HUES48 (cell line): ENCODE measurements at regions not wholly inside any gene's neighbourhood (a gene's known extent, or its start where the extent isn't known, plus 50 kb on each side); places are given as distances from the start of the nearest gene placed in this dataset.
"Not testable (repeated sequence)": the region's sequence is repeated elsewhere in the genome, so short reads cannot be mapped to it uniquely, and the experiment has no call there.

Source experiments
- H3K27ac ChIP-seq: one replicate; pipeline ENCODE4 v1.7.0; 2013; ENCODE audit warnings: low read depth, low read length, inconsistent platforms
- H3K27me3 ChIP-seq: 2 replicates; pipeline ENCODE4 v1.6.1; 2013; ENCODE audit warnings: mild to moderate bottlenecking, low read length; ENCODE audit not compliant: control insufficient read depth, insufficient read depth
- H3K36me3 ChIP-seq: 2 replicates; pipeline ENCODE4 v1.6.1; 2013; ENCODE audit warnings: low read length; ENCODE audit not compliant: control insufficient read depth, insufficient read depth
- H3K4me1 ChIP-seq: 2 replicates; pipeline ENCODE4 v1.6.1; 2013; ENCODE audit warnings: mild to moderate bottlenecking, low read length; ENCODE audit not compliant: control insufficient read depth, insufficient read depth
- H3K4me3 ChIP-seq: 2 replicates; pipeline ENCODE4 v1.5.1; 2013; ENCODE audit warnings: mild to moderate bottlenecking, low read depth, low read length
- H3K9ac ChIP-seq: 2 replicates; pipeline ENCODE4 v1.6.1; 2013; ENCODE audit warnings: mild to moderate bottlenecking, low read depth, low read length, moderate library complexity
- H3K9me3 ChIP-seq: 2 replicates; pipeline ENCODE4 v1.6.1; 2013; ENCODE audit warnings: low read length; ENCODE audit not compliant: control insufficient read depth, insufficient read depth

- Histone ChIP-seq H3K4me3 (no peak overlapping the region), H3K9ac (no peak overlapping the region)
Observed at GRCh38 chr13:90492872-90493271, 854.6 kb upstream of the MIR17HG start.

DNA sequence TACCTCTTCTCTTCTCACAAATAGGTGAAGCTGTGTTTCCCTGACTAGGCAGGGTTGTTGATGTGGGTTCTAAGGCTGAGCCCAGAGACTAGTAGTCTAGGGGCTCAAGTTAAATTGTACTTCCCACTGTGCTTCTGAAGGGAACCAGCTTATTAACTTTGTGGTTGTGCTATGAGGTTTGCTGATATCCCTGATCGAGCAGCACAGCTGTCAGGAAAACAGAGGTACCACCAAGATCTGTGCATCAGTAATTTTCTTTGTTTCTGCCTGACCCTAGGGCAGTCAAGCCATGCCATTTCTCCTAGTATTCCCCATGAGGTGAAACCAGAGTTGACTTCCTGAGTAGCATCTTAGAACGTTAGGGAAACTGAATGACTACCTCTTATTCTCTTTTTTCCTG is 853.8 kb upstream of the MIR17HG start:
- H3K27me3 ChIP-seq: no peaks in the 10 kb centered on the region
- no peaks in the 10 kb centered on the region for H3K4me1 ChIP-seq
- no peak overlapping the region for H3K27ac ChIP-seq

More at GRCh38 chr13:90492872-90493271, 854.6 kb upstream of the MIR17HG start:
- Histone ChIP-seq H3K36me3 (no peaks in the 10 kb centered on the region), H3K27ac (no peak overlapping the region), H3K4me1 (no peaks in the 10 kb centered on the region), H3K9me3 (no peaks in the 10 kb centered on the region), H3K27me3 (no peaks in the 10 kb centered on the region)

DNA sequence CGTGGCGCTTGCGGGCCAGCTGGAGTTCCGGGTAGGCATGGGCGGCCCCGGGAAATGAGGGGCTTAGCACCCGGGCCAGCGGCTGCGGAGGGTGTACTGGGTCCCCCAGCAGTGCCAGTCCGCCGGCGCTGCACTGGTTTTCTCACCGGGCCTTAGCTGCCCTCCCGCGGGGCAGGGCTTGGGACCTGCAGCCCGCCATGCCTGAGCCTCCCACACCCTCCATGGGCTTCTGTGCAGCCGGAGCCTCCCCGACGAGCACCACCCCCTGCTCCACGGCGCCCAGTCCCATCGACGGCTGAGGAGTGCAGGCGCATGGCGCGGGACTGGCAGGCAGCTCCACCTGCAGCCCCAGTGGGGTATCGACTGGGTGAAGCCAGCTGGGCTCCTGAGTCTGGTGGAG is 852.6 kb upstream of the MIR17HG start:
- H3K4me1 ChIP-seq, H3K9ac ChIP-seq, H3K27me3 ChIP-seq, H3K36me3 ChIP-seq, H3K27ac ChIP-seq, H3K9me3 ChIP-seq, H3K4me3 ChIP-seq: not testable (repeated sequence)

More for the DNA sequence above, 853.8 kb upstream of the MIR17HG start:
- no peak overlapping the region for H3K4me3 ChIP-seq
- H3K9me3 ChIP-seq: no peaks in the 10 kb centered on the region
- no peaks in the 10 kb centered on the region for H3K36me3 ChIP-seq
- H3K9ac ChIP-seq: no peak overlapping the region

DNA sequence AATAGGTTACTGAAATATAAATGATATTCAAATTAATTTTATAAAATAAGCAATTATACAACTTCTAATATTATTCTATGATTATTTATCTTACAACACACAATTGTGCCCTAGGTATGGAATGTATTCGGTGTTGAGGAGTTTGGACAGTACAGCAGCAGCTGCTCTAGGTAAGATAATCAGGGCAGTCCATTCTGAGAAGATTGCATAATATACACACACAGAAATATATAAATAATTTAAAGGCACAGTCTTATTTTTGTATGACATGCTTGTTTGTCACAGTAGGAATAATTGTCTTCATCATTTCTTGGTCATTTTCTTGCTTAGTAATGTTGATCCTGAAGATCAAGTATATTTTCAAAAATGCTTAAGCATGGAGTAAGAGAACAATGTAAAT is 849.4 kb upstream of the MIR17HG start:
- no peak overlapping the region for H3K4me3 ChIP-seq
- H3K27me3 ChIP-seq: no peaks in the 10 kb centered on the region
- H3K36me3 ChIP-seq: no peaks in the 10 kb centered on the region
- no peak overlapping the region for H3K27ac ChIP-seq
- no peak overlapping the region for H3K9ac ChIP-seq
- no peaks in the 10 kb centered on the region for H3K4me1 ChIP-seq
- H3K9me3 ChIP-seq: no peaks in the 10 kb centered on the region

GRCh38 chr13:90498816-90499215 is 848.7 kb upstream of the MIR17HG start:
- no peaks in the 10 kb centered on the region for H3K9me3 ChIP-seq
- H3K4me3 ChIP-seq: no peak overlapping the region

DNA sequence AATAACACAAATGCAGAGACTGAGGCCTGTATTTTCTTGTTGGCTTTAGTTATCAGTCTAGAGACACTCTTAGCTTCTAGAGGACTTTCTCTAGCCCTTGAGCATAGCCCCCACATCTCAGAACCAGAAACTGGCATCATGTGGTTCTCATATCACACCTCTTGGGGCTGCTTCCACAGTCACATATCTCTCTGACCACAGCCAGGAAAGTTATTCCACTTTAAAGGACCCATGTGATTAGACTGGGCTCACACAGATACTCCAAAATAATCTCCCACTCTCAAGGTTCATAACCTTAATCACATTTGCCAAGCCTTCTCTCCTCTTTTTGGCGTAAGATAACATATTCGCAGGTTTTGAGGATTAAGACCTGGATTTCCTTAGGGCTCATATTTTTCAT is 846.9 kb upstream of the MIR17HG start:
- Histone ChIP-seq H3K4me1 (no peaks in the 10 kb centered on the region), H3K27ac (no peak overlapping the region), H3K9me3 (no peaks in the 10 kb centered on the region), H3K9ac (no peak overlapping the region), H3K36me3 (no peaks in the 10 kb centered on the region), H3K4me3 (no peak overlapping the region), H3K27me3 (no peaks in the 10 kb centered on the region)

More at GRCh38 chr13:90498816-90499215, 848.7 kb upstream of the MIR17HG start:
- no peaks in the 10 kb centered on the region for H3K36me3 ChIP-seq
- H3K27me3 ChIP-seq: no peaks in the 10 kb centered on the region
- H3K27ac ChIP-seq: no peak overlapping the region
- H3K9ac ChIP-seq: no peak overlapping the region
- H3K4me1 ChIP-seq: no peaks in the 10 kb centered on the region

DNA sequence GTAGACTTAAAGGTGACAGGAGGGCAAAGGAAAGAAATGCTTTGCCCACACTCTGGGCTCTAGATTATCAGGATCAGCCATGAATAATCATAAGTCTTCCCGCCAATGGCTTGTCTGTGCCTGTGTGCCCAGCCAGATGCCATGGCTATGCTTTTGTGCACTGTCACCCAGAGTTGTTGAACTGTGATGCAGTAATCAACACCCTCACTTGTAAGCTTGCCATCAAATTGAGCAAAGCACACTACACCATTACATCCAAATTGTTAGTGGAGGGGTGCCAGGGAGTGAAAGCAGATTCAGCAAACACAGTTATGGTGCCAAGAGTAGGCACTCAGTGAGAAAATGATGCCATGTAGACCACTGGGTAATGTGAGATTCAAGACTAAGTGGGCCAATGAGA is 845.3 kb upstream of the MIR17HG start:
- H3K4me3 ChIP-seq: no peak overlapping the region
- H3K36me3 ChIP-seq: no peaks in the 10 kb centered on the region
- H3K27me3 ChIP-seq: no peaks in the 10 kb centered on the region
- H3K9me3 ChIP-seq: no peaks in the 10 kb centered on the region
- no peak overlapping the region for H3K9ac ChIP-seq
- no peaks in the 10 kb centered on the region for H3K4me1 ChIP-seq
- H3K27ac ChIP-seq: no peak overlapping the region

- H3K4me3 ChIP-seq: no peak overlapping the region
- H3K4me1 ChIP-seq: no peaks in the 10 kb centered on the region
- H3K9ac ChIP-seq: no peak overlapping the region
- H3K36me3 ChIP-seq: no peaks in the 10 kb centered on the region
- H3K27me3 ChIP-seq: no peaks in the 10 kb centered on the region
- no peak overlapping the region for H3K27ac ChIP-seq
- no peaks in the 10 kb centered on the region for H3K9me3 ChIP-seq
Observed at GRCh38 chr13:90502762-90503161, 844.7 kb upstream of the MIR17HG start.

DNA sequence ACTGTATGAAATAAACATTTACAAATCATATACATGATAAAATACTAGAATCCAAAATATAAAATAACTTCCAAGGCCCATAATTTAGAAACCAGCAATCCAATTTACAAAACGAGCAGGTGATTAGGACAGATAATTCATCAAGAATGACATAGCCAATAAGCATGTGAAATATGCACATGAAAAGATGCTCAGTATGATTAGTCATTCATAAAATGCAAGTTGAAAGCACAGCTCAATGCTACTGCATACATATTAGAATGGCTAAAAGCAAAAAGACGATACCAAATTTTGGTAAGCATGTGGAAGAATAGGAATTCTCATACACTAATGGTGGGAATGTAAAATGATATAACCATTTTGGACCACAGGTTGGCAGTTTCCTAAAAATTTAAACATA is 837.2 kb upstream of the MIR17HG start:
- H3K9me3 ChIP-seq: no peaks in the 10 kb centered on the region
- H3K36me3 ChIP-seq: no peaks in the 10 kb centered on the region
- H3K27me3 ChIP-seq: no peaks in the 10 kb centered on the region
- H3K4me1 ChIP-seq: no peaks in the 10 kb centered on the region
- no peak overlapping the region for H3K4me3 ChIP-seq
- no peak overlapping the region for H3K27ac ChIP-seq
- H3K9ac ChIP-seq: no peak overlapping the region

DNA sequence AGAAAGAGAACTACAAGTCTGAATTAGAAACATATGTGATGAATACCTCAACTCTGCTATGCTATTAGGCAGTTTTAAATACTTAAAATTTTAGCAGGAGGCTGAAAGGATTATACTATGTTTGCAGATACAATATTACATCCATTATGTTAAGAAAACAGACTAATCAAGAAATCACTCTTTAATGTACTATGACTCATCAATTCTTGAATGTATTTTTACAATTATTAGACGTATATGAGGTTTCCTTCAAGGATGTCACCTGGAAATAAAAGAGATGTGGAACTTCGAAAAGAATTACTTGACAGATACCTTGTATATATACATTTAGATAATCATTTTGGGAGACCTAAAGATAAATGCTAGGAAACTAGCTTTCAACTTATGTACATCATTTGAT is 835.6 kb upstream of the MIR17HG start:
- no peak overlapping the region for H3K27ac ChIP-seq
- H3K9ac ChIP-seq: no peak overlapping the region
- H3K4me3 ChIP-seq: no peak overlapping the region
- no peaks in the 10 kb centered on the region for H3K9me3 ChIP-seq
- H3K4me1 ChIP-seq: no peaks in the 10 kb centered on the region
- no peaks in the 10 kb centered on the region for H3K27me3 ChIP-seq
- H3K36me3 ChIP-seq: no peaks in the 10 kb centered on the region

GRCh38 chr13:90514712-90515111 is 832.8 kb upstream of the MIR17HG start:
- H3K27ac ChIP-seq, H3K36me3 ChIP-seq, H3K9me3 ChIP-seq, H3K9ac ChIP-seq, H3K4me1 ChIP-seq, H3K4me3 ChIP-seq, H3K27me3 ChIP-seq: not testable (repeated sequence)

- H3K27me3 ChIP-seq: no peaks in the 10 kb centered on the region
- H3K9me3 ChIP-seq: no peaks in the 10 kb centered on the region
- H3K27ac ChIP-seq: no peak overlapping the region
- H3K4me1 ChIP-seq: no peaks in the 10 kb centered on the region
- H3K9ac ChIP-seq: no peak overlapping the region
- no peaks in the 10 kb centered on the region for H3K36me3 ChIP-seq
- H3K4me3 ChIP-seq: no peak overlapping the region
Observed at GRCh38 chr13:90518417-90518816, 829.1 kb upstream of the MIR17HG start.
